GM18517 (cell line): ENCODE measurements at regions not wholly inside any gene's neighbourhood (a gene's known extent, or its start where the extent isn't known, plus 50 kb on each side); places are given as distances from the start of the nearest gene placed in this dataset.
"Not testable (repeated sequence)": the region's sequence is repeated elsewhere in the genome, so short reads cannot be mapped to it uniquely, and the experiment has no call there.

ENCODE experiments used
- ATAC-seq: cut with Tn5 transposase; IDR thresholded peaks from one replicate; pipeline ENCODE4 v1.9.1; 2021; ENCODE audit warnings: mild to moderate bottlenecking, moderate library complexity; ENCODE audit not compliant: unreplicated experiment

GRCh38 chr17:31629696-31630470 is 229.2 kb downstream of the COPRS start:
- no peak for ATAC-seq

- ATAC-seq: no peak
Observed at GRCh38 chr17:31627960-31628359, 231.1 kb downstream of the COPRS start.

DNA sequence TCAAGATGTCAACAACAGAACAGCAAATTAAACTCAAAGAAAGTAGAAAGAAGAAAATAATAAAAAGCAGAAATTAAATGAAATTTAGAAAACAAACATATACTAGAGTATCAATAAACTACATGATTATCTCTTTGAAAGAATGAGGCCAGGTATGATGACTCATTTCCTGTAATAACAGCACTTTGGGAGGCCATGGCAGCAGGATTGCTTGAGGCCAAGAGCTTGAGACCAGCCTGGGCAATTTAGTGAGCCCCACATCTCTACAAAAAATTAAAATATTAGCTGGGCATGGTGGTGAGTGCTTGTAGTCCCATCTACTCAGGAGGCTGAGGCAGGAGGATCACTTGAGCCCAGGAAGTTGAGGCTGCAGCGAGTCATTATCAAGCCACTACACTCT is 232.5 kb downstream of the RAB11FIP4 start:
- no peak for ATAC-seq

DNA sequence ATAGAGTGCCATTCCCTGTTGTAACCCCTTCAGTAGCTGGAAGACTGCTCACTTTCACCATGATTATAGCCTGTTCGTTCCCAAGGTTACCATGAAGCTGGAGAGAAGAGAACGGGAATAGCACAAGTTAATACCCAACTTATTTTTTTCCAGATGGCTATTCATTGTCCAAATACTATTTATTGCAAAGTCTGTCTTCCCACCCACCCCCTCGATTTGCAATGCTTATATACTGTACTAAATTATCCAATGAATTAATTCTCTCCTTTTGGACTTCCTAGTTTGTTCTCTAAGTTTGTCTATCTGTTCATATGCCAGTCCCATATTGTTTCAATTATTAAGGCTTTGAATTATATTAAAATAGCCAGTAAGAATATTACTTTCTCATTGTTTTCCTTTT is 231.0 kb downstream of the RAB11FIP4 start:
- no peak for ATAC-seq

DNA sequence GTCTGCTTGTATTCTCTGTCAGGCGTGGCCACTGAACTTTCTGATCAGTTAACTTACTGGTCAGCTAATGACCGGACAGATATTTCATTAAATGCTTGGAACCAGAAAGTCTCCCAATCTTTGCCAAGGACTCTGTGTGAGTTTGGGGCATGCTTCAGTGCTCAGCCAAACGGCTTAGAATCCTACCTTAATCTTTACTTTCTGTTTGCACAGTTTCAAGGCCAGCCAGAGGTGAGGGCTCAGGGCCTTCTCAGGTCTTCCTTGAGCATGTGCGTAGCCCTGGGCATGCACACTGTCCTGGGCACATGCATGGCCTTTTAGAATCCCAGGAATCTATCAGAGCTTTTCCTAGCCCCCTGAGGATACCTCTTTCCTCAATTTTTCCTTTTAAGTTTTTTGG is 230.1 kb downstream of the RAB11FIP4 start:
- no peak for ATAC-seq

DNA sequence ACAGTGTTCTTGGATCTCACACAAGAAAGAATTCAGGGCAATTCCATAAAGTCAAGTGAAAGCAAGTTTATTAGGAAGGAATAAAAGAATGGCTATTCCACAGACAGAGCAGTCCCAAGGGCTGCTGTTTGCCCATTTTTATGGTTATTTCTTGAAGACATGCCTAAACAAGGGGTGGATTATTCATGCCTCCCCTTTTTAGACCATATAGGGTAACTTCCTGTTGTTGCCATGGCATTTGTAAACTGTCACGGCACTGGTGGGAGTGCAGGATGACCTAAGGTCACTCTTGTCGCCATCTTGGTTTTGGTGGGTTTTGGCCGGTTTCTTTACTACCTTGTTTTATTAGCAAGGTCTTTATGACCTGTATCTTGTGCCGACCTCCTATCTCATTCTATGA is 219.6 kb downstream of the RAB11FIP4 start:
- not testable (repeated sequence) for ATAC-seq

DNA sequence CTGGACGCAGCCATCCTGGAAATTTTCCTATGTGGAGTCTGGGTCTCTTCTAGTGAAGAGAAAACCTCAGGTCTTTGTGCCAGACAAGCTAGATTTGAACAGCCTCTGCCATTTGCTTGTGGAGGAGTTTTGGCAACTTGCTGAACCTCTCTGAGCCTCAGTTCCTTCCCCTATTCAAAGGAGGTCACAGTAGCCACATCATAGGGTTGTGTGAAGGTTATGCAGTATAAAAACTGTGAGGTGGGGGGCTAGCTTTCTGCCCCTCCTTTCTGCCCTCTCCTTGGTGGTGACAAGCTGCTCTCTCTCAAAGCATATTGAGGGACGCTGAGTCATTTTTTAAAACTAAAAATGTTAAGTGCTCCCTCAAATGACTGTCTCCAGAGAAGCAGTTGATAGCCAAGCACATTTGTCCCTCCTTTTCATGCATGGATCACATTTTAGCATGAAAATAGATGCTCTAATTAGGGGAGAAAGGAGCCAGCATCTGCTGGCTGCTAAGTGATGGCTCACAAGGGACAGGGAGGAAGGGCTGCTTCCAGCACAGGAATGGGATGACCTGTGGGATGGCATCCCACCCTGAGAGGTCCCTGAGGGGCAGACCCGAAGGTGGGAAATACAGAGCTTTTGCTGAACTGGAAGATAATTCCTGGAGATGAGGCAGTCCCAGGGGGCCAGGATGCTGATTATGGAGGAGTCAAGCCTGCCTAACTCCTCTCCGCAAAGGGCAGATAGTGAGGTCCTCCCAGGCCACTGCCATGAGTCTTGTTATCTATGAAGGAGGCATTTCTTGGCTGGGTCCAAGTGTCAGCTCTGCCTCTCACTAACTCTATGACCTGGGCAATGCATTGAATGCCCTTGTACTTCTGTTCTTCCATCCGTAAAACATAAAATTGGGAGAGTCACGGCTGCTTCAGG is 218.8 kb downstream of the RAB11FIP4 start:
- no peak for ATAC-seq

DNA sequence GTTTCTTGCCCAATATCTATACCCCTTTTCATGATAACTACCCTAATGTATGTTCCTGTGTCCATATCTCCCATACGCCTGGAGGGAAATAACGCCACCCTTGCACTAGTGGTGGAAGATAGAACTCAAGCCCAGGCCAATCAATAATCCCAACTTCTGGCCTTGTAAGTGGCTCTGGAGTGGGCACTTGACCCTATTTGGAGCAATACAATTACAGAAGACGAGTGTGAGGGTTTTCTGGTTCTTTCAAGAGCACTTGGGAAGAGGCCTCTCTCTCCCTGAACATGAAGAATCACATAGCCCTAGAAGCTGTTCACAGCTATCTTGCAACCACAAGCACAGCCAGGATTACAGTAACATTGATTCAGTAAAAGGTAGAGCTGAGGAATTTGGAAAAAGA is 217.9 kb downstream of the RAB11FIP4 start:
- ATAC-seq: no peak

- ATAC-seq: no peak
Observed at GRCh38 chr17:31608659-31609254, 217.3 kb downstream of the RAB11FIP4 start.

GRCh38 chr17:31605761-31606160 is 214.3 kb downstream of the RAB11FIP4 start:
- no peak for ATAC-seq

GRCh38 chr17:31604936-31605335 is 213.5 kb downstream of the RAB11FIP4 start:
- ATAC-seq: no peak

DNA sequence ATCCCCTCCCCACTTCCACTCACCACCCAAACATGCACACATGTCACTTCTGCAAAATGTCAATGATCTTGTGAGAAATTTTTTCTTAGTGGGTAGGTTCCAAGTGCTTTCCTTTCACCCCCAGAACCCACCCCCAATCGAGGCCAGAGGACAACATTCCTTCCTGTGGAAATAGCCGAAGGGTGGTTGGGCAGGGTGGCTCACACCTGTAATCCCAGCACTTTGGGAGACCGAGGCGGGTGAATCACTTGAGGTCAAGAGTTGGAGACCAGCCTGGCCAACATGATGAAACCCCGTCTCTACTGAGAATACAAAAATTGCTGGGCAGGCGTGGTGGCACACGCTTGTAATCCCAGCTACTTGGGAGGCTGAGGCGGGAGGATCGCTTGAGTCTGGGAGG is 208.7 kb downstream of the RAB11FIP4 start:
- not testable (repeated sequence) for ATAC-seq

DNA sequence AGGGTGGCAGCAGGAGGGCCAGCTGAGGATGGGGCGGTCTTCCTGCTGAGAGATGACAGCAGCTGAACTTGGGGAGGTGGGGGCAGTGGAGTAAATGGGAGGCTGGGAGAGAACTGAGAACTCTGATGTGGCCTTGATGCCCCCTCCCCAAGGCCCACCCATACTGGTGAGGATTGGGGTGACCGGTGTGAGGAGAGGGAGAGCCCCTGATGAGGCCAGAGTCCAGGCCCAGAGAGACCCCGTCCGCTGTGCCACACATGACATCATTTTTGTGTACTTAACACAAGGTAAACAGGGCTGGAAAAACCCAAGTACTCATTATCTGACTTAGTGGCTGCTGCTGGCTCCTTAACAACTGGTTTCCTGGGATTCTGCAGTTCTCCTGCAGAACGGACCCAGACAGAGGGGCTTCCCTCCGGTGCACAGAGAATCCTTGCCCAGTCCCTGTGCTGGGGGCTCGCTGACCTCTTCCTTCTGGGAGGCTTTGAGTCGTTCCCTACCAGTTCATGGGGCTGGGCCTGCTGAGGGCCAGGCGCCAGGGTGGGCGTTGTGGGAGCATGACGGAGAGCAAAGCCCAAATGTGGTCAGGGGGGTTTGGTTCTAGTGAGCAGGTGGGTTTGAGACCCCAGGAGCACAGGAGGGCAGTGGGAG is 207.6 kb downstream of the RAB11FIP4 start:
- no peak for ATAC-seq

DNA sequence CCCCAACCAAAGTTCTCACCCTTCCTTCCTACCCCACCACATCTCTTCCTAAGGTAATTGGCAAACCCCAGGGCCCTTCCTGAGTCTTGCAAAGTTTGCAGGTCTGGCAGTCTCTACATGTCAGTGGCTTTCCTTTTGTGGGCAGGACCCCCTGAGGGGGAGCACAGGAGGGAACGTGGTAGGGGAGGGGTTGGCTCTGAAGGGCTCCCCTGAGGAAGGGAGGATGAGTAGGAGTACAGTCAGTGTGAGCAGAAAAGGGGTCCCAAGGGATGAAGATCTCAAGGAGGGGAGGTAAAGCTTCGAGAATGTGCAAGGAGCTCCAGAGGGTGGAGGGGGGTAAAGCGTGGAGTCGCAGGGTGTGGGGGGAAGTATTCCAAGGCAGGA is 206.9 kb downstream of the RAB11FIP4 start:
- ATAC-seq: no peak

- ATAC-seq: no peak
Observed at GRCh38 chr17:31597646-31598398, 206.3 kb downstream of the RAB11FIP4 start.

- peak; percentile 82 for ATAC-seq
Observed at GRCh38 chr17:31596382-31597323, 205.2 kb downstream of the RAB11FIP4 start.

DNA sequence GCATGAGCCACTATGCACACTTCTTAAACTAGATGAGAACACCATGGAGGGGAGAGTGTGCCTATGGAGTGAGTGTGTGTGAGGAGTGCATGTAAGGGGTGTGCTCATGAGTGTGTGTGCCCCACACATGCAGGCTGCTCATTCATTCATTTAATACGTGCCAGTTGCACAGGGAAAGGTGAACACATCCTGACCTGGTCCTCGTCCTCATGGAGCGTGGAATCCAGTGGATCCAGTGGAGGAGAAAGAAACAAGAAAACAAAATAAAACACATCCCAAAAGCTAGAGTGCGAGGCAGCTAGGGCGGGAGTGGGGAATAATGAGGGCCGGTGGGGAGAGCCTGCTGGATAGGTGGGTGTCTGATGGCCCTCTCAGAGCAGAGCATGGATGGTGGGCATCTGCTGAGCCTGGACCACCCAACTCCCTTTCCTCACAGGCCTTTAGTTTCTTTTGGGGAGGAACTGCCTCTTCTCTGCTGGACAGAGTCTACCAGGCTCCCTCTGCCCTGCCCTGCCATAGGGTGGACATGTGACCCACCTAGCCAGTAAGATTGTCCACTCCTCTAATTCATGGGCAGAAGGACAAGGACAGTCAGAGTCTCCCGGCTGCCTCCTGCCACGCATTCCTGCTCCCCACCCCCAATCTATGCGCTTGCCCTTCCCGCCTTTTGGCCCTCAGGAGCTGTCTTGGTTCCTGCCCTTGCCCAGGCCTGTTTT is 204.3 kb downstream of the RAB11FIP4 start:
- ATAC-seq: no peak

DNA sequence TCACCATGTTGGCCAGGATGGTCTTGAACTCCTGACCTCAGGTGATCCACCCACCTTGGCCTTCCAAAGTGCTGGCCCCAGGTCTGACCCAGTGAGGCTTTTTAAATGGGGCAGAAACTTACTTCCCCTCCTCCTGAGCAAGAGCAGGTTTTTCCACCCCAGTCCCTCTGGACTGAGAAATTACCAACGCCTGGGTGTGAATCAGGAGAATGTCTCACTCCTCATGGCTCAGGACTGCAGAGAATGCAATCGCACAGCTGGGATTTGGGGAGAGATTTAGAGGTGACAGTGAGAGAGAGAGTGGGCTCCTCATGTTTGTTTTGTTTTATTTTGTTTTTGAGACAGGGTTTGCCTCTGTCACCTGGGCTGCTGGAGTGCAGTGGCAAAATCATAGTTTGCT is 203.6 kb downstream of the RAB11FIP4 start:
- no peak for ATAC-seq

- no peak for ATAC-seq
Observed at GRCh38 chr17:31594416-31594815, 202.9 kb downstream of the RAB11FIP4 start.
